ENCODE measurements at regions not wholly inside any gene's neighbourhood (a gene's known extent, or its start where the extent isn't known, plus 50 kb on each side); places are given as distances from the start of the nearest gene placed in this dataset.

DNA sequence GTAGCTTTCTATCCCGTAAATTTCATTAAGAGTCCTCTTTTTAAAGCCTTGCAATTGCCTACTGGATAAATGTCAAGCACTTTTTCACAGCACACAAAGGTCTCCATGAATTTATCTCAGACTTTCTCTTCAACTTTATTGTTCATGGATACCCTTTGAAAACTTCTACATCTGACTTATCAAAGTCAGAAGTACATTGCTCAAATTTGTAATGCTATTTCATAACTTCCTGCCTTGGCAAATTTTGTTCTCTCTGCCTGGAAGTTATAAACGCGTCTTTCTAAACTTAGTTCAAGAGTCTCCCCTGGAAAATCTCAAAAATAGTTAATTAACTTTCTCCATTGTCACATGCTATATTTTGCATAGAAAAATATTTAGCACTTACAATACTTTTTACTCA lies 55.9 kb upstream of the RERGL start:
- H3K4me3 ChIP-seq: no peak overlapping the region
- FAIRE-seq (no peak), DNase-seq (no peak), ATAC-seq (no peak)
- WGBS, 2 donors: 63 to 76% methylated on average over 3 of the region's 3 CpGs
- H3K4me1 ChIP-seq: no peaks in the 10 kb centered on the region
- H3K9me3 ChIP-seq: no peaks in the 10 kb centered on the region
- no peaks in the 10 kb centered on the region for H3K36me3 ChIP-seq
- H3K27me3 ChIP-seq: no peaks in the 10 kb centered on the region
- TF ChIP-seq CTCF (IDR thresholded peaks at IDR 0.05): no peak
- H3K27ac ChIP-seq: no peak overlapping the region
- intact Hi-C loops (cut with DNase I): no loop called here

- 69 to 70% methylated on average over 4 of the region's 4 CpGs for WGBS, 2 donors
- Histone ChIP-seq H3K27me3 (no peaks in the 10 kb centered on the region), H3K4me3 (no peak overlapping the region), H3K9me3 (no peaks in the 10 kb centered on the region), H3K27ac (no peak overlapping the region), H3K4me1 (no peaks in the 10 kb centered on the region), H3K36me3 (no peaks in the 10 kb centered on the region)
- intact Hi-C loops (cut with DNase I): no loop called here
- no peak for TF ChIP-seq CTCF (IDR thresholded peaks at IDR 0.05)
- DNase-seq (no peak), ATAC-seq (peak in 1 of 4 donors; percentile 18), FAIRE-seq (no peak)
Measured at GRCh38 chr12:18141048-18141982, 51.3 kb upstream of the RERGL start.

DNA sequence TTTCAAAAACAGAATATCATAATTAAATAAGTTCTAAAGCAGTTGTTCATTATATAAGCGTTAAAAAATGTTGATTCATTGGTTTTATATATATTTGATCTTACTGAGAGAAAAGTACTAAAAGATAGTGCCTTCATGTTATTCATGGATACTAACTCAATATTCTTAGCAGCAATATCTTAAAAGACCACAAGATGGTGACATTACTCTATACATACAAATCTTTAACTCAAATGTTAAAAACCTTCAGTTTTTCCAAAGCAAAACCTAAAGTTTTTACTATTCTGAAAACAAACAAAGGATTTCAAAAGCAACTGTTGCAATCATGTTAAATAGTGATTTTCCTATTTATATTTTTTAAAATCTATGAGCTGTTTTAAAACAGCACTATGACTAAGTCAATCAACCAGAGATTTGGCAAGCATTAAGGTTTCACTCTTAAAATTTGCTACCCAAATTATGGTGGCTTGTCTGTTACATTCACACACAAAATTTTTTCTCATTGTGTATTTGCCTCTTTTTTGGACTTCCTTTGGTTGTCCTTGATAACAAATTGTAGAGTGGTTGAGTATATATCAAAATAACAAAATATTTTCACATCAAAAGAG lies 50.1 kb upstream of the RERGL start:
- FAIRE-seq (peak; percentile 93), DNase-seq (no peak), ATAC-seq (peak in 3 of 4 donors; percentile 59 to 77 (median 71))
- intact Hi-C loops (cut with DNase I): no loop called here
- TF ChIP-seq CTCF (IDR thresholded peaks at IDR 0.05): peak; percentile 9 to 51 (median 44)
- no peaks in the 10 kb centered on the region for H3K27me3 ChIP-seq
- H3K9me3 ChIP-seq: no peaks in the 10 kb centered on the region
- no peaks in the 10 kb centered on the region for H3K36me3 ChIP-seq
- no peak overlapping the region for H3K27ac ChIP-seq
- no peaks in the 10 kb centered on the region for H3K4me1 ChIP-seq
- WGBS, 2 donors: 0% methylated on average over 1 of the region's 1 CpG
- H3K4me3 ChIP-seq: no peak overlapping the region

Data from pancreas (tissue), 10 donors.